ENCODE measurements at regions not wholly inside any gene's neighbourhood (a gene's known extent, or its start where the extent isn't known, plus 50 kb on each side); places are given as distances from the start of the nearest gene placed in this dataset.

DNA sequence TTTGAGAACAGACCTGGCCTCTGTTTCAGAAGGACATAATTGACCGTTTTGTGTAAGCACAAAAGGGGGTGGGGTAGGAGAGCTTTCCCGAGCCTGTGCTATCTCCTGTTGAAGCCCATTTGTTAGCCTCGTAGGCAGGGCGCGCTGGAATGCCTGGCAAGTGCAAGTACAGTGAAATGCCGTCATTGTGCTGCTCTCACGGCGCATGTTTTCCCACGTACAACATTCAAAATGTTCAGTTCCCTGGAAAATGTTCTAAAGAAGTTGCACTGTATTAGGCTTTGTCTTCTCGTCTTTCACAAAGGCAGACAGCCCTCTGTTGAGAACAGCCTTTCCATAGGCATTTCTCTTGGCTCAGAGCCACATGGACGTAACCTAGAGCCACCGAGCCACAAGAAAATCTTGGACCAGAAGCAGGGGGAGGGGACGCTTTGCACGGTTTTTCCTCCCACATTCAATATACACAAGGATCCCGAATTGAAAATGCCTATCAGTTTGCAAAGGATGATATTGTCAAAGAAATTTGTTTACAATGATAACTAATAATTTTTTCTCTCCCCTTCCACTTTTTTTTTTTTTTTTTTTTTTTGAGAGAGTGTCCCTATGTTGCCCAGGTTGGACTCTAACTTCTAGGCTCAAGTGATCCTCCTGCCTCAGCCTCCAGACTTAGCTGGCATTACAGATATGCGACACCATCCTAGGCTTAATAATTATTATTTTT lies 54.6 kb upstream of the RAPGEF2 start:
- H3K4me1 ChIP-seq (ENCODE audit: insufficient read depth, low read length) = no peaks in the 10 kb centered on the region; the same call in 1 of the 2 replicates
- TF ChIP-seq EZH2 (IDR thresholded peaks at IDR 0.05; ENCODE audit: low read length, unreplicated experiment) (no peak), EZH2phosphoT487 (IDR thresholded peaks at IDR 0.05; ENCODE audit: borderline replicate concordance, low read length) (no peak)
- TF ChIP-seq, protein P1, sequence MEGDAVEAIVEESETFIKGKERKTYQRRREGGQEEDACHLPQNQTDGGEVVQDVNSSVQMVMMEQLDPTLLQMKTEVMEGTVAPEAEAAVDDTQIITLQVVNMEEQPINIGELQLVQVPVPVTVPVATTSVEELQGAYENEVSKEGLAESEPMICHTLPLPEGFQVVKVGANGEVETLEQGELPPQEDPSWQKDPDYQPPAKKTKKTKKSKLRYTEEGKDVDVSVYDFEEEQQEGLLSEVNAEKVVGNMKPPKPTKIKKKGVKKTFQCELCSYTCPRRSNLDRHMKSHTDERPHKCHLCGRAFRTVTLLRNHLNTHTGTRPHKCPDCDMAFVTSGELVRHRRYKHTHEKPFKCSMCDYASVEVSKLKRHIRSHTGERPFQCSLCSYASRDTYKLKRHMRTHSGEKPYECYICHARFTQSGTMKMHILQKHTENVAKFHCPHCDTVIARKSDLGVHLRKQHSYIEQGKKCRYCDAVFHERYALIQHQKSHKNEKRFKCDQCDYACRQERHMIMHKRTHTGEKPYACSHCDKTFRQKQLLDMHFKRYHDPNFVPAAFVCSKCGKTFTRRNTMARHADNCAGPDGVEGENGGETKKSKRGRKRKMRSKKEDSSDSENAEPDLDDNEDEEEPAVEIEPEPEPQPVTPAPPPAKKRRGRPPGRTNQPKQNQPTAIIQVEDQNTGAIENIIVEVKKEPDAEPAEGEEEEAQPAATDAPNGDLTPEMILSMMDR (conservative IDR thresholded peaks at IDR 0.05; ENCODE audit: low read depth, low read length) = no peak
- H3K9me2 ChIP-seq (replicated peaks; ENCODE audit: low read length) = no peaks in the 10 kb centered on the region
- H3K27me3 ChIP-seq (ENCODE audit: low read length) = no peaks in the 10 kb centered on the region
- DNase-seq = peak; percentile 34
- no peak overlapping the region for H3K9ac ChIP-seq (ENCODE audit: low read length)
- peak overlapping the region; percentile 73 for H3K4me2 ChIP-seq (ENCODE audit: low read length)
- no peaks in the 10 kb centered on the region for H3K9me3 ChIP-seq (ENCODE audit: low read length)
- H3K36me3 ChIP-seq (ENCODE audit: low read depth, low read length) = no peaks in the 10 kb centered on the region
- peak overlapping the region; percentile 58 for H3K4me3 ChIP-seq (ENCODE audit: low read length)
- H2AFZ ChIP-seq (ENCODE audit: low read length) = peak overlapping the region; percentile 72
- CTCF ChIA-PET = no interaction called here
- no peaks in the 10 kb centered on the region for H3K79me2 ChIP-seq (ENCODE audit: low read length)
- intact Hi-C loops (cut with micrococcal nuclease) = no loop called here
- no TSS peak for BruUV-seq (replicated peaks)
- POLR2A ChIA-PET (ENCODE audit: unreplicated experiment) = no interaction called here
- H4K20me1 ChIP-seq (ENCODE audit: low read length) = no peaks in the 10 kb centered on the region
- H3F3A ChIP-seq (ENCODE audit: low read length, unreplicated experiment) = no peaks in the 10 kb centered on the region
- H3K27ac ChIP-seq (ENCODE audit: low read length) = no peak overlapping the region
- ATAC-seq = peak; percentile 64

DNA sequence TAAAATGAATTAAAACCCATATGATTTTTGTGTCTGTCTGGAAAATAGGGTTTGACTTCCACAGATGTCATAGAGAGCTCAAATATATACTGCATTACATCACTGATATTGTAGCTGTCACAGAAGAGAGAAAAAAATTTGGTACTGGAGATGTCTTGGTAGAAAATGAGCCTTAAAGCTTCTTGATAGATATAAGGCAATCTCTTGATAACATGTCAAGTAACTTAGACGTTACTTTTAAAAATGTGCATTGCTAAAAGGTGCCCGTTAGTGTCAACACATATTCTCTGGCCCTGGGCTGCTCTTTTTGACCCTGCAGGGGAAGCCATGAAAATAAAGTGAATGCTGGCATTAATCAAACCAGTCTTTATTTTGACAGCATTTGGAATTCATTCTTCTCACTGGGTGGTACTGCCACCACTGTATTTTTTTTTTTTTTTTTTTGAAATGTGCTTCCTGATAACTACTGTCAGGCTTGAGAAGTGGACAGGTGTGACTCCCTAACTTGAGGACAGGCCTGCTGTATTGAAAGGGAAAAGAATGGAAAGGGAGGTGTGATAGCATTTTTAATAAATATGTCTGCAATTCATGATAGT lies 53.0 kb upstream of the RAPGEF2 start:
- intact Hi-C loops (cut with micrococcal nuclease) = no loop called here
- Histone ChIP-seq H3K9ac (ENCODE audit: low read length) (no peak overlapping the region), H4K20me1 (ENCODE audit: low read length) (no peaks in the 10 kb centered on the region), H3K9me3 (ENCODE audit: low read length) (no peaks in the 10 kb centered on the region), H3K36me3 (ENCODE audit: low read depth, low read length) (no peaks in the 10 kb centered on the region), H3K27ac (ENCODE audit: low read length) (no peak overlapping the region), H3K9me2 (replicated peaks; ENCODE audit: low read length) (no peaks in the 10 kb centered on the region), H3K79me2 (ENCODE audit: low read length) (no peaks in the 10 kb centered on the region), H3F3A (ENCODE audit: low read length, unreplicated experiment) (no peaks in the 10 kb centered on the region), H3K4me3 (ENCODE audit: low read length) (no peak overlapping the region), H2AFZ (ENCODE audit: low read length) (no peak overlapping the region), H3K4me2 (ENCODE audit: low read length) (no peak overlapping the region), H3K27me3 (ENCODE audit: low read length) (no peaks in the 10 kb centered on the region), H3K4me1 (ENCODE audit: insufficient read depth, low read length) (no peaks in the 10 kb centered on the region; the same call in 1 of the 2 replicates)
- no peak for DNase-seq
- TF ChIP-seq, protein P1 (conservative IDR thresholded peaks at IDR 0.05; ENCODE audit: low read depth, low read length) = no peak
- TF ChIP-seq EZH2phosphoT487 (IDR thresholded peaks at IDR 0.05; ENCODE audit: borderline replicate concordance, low read length) (no peak), EZH2 (IDR thresholded peaks at IDR 0.05; ENCODE audit: low read length, unreplicated experiment) (no peak)
- POLR2A ChIA-PET (ENCODE audit: unreplicated experiment) = no interaction called here
- CTCF ChIA-PET = no interaction called here
- no TSS peak for BruUV-seq (replicated peaks)
- ATAC-seq = no peak

Data from PC-3 (cell line).